Colonic mucosa (tissue), 4 donors: ENCODE measurements at regions not wholly inside any gene's neighbourhood (a gene's known extent, or its start where the extent isn't known, plus 50 kb on each side); places are given as distances from the start of the nearest gene placed in this dataset.
A peak's percentile ranks its signal among the peaks of the same experiment; 100 is the strongest.
"Not testable (repeated sequence)": the region's sequence is repeated elsewhere in the genome, so short reads cannot be mapped to it uniquely, and the experiment has no call there.

Source experiments
- DNase-seq: peaks from one replicate; pipeline ENCODE4 v3.0.0-alpha.2; 2020
- H3K27ac ChIP-seq: fragments of 200-600 bp; one replicate; pipeline ENCODE4 v1.8.0; 2021
- H3K27me3 ChIP-seq: fragments of 200-600 bp; one replicate; pipeline ENCODE4 v1.8.0; 2021
- H3K36me3 ChIP-seq: fragments of 200-600 bp; one replicate; pipeline ENCODE4 v1.8.0; 2021
- H3K4me1 ChIP-seq: fragments of 200-600 bp; one replicate; pipeline ENCODE4 v1.8.0; 2021; ENCODE audit warnings: mild to moderate bottlenecking
- H3K4me3 ChIP-seq: fragments of 200-600 bp; one replicate; pipeline ENCODE4 v1.8.0; 2021
- H3K9ac ChIP-seq, 2 donors: one replicate each; pipeline ENCODE4 v1.7.0; 2013; ENCODE audit warnings: control low read depth in 2 of 2, low read depth in 2 of 2, low read length in 2 of 2
- H3K9me3 ChIP-seq: fragments of 200-600 bp; one replicate; pipeline ENCODE4 v1.8.0; 2021
- CTCF ChIP-seq: fragments of 200-600 bp; IDR thresholded peaks from one replicate; pipeline ENCODE4 v1.8.0; 2022; ENCODE audit warnings: antibody characterized with exemption, mild to moderate bottlenecking
- intact Hi-C: fragments of 100-400 bp; cut with DNase I; formaldehyde crosslinking; loops from one replicate; pipeline ENCODE4 v1.14.1; 2022
- donor health status: healthy.
- donor health status: DM: no; HTN: no; CAD: no.
- donor health status: DM: no; HTN: no; CAD: no.

GRCh38 chr20:29430531-29430930, 1826.9 kb upstream of the DEFB115 start:
- H3K4me1 ChIP-seq, result no peaks in the 10 kb centered on the region
- H3K4me3 ChIP-seq, result no peak overlapping the region
- no peak for TF ChIP-seq CTCF
- no peak for DNase-seq
- no peaks in the 10 kb centered on the region for H3K36me3 ChIP-seq
- intact Hi-C loops, result no loop called here
- H3K9ac ChIP-seq, result no peak overlapping the region
- H3K27ac ChIP-seq, result no peak overlapping the region
- no peaks in the 10 kb centered on the region for H3K27me3 ChIP-seq
- H3K9me3 ChIP-seq, result no peaks in the 10 kb centered on the region

- H3K36me3 ChIP-seq, H3K9ac ChIP-seq, DNase-seq, H3K4me1 ChIP-seq, H3K27me3 ChIP-seq, H3K4me3 ChIP-seq, intact Hi-C loops, H3K9me3 ChIP-seq, H3K27ac ChIP-seq: not testable (repeated sequence)
These were observed 1816.7 kb upstream of the DEFB115 start for GRCh38 chr20:29440721-29441120.

GRCh38 chr20:29443206-29443781, 1814.2 kb upstream of the DEFB115 start:
- H3K27ac ChIP-seq, H3K27me3 ChIP-seq, intact Hi-C loops, DNase-seq, H3K9ac ChIP-seq, H3K9me3 ChIP-seq, H3K36me3 ChIP-seq, H3K4me3 ChIP-seq, H3K4me1 ChIP-seq: not testable (repeated sequence)
- peak; percentile 45 for TF ChIP-seq CTCF

- Histone ChIP-seq H3K4me3 (no peak overlapping the region), H3K9me3 (no peaks in the 10 kb centered on the region), H3K27me3 (no peaks in the 10 kb centered on the region), H3K27ac (no peak overlapping the region), H3K4me1 (no peaks in the 10 kb centered on the region), H3K9ac (no peak overlapping the region), H3K36me3 (no peaks in the 10 kb centered on the region)
- no peak for TF ChIP-seq CTCF
- DNase-seq, result no peak
- intact Hi-C loops, result no loop called here
These were observed 1813.6 kb upstream of the DEFB115 start for GRCh38 chr20:29443819-29444218.

GRCh38 chr20:29445050-29445907, 1812.2 kb upstream of the DEFB115 start:
- H3K9me3 ChIP-seq, H3K9ac ChIP-seq, H3K27ac ChIP-seq, H3K4me1 ChIP-seq, intact Hi-C loops, H3K36me3 ChIP-seq, H3K4me3 ChIP-seq, H3K27me3 ChIP-seq: not testable (repeated sequence)
- DNase-seq, result peak; percentile 68

- H3K36me3 ChIP-seq, intact Hi-C loops, H3K27ac ChIP-seq, H3K4me1 ChIP-seq, H3K9me3 ChIP-seq, H3K9ac ChIP-seq, H3K4me3 ChIP-seq, DNase-seq, H3K27me3 ChIP-seq: not testable (repeated sequence)
These were observed 1809.7 kb upstream of the DEFB115 start for GRCh38 chr20:29447517-29448484.
